Stimulated activated CD4-positive, alpha-beta T cell treated with anti-CD3 and anti-CD28 coated beads, TNF-alpha, amount 100 ng/mL, for 48 hours (primary cell): ENCODE measurements at regions not wholly inside any gene's neighbourhood (a gene's known extent, or its start where the extent isn't known, plus 50 kb on each side); places are given as distances from the start of the nearest gene placed in this dataset.
A peak's percentile ranks its signal among the peaks of the same experiment; 100 is the strongest.

Source experiments
- DNase-seq, 3 donors: peaks; one replicate each; pipeline ENCODE4 v3.0.0-alpha.2; 2020; ENCODE audit warnings: low read depth in 3 of 3

DNA sequence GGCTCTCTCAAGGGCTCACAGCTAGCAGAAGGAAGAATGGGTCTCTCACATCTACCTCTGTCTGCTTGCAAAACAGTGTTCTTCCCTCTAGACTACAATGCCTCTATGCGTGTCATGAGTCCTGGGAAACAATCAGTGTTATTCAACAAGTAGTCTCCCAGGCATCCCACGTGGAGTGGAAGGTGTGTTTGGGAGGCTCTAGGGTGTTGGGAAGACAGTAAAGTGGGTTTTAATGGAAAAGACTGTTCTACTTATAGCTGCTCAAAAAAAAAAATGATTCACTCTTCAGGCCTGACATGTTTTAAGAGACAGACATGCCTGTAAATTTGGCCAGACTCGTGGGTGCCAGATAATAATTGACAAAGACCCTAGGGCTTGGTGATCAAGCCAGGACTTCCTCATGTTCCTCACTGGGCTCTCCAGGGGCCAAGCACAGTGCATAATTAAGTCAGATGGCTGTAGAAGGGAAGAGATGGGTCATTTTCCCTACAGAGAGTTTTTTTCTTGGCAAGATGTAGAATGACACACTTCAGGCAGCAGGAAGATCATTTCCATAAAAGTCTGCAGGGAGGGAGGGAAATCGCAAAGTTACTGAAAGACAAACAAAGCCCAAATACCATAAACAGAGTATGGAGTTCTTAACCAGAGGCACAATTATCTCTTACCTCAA, 246.4 kb downstream of the ACTL7B start:
- no peak for DNase-seq

DNA sequence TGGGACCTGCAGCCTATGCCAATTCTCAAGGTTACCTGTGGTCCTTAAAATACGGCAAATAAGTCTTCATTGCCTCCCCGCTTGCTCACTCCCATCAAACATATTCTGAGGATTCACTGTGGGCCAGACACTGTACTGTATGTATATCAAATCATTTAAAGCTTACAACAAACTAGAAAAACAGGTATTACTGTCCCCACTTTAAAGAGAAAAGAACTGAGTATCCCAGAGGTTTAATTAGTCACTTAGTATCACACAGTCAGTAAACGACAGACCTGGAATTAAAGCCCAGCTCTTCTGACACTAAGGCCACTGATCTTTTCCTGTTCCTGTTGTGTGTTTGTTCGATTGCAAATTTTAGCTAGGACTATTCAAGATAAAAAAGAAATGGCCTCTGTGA, 248.2 kb downstream of the ACTL7B start:
- DNase-seq = no peak

DNA sequence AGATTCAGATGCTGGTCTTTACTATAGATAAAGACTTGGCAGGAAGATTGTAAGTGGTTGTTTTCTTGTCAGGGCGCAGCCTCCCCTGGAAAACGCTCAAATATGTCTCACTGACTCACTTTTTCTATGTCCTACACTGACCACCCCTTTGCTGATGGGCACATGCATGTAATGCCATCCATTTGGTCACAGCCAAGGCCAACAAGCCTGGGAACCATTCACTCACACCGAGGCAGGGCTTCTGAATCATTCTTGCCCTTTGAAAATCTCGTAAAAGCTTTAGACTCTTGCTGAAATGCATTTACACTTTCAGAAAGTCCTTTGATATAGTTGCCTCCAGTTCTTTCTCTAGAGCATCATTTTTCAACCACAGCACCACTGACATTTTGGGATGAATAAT, 249.4 kb downstream of the ACTL7B start:
- DNase-seq = no peak

DNA sequence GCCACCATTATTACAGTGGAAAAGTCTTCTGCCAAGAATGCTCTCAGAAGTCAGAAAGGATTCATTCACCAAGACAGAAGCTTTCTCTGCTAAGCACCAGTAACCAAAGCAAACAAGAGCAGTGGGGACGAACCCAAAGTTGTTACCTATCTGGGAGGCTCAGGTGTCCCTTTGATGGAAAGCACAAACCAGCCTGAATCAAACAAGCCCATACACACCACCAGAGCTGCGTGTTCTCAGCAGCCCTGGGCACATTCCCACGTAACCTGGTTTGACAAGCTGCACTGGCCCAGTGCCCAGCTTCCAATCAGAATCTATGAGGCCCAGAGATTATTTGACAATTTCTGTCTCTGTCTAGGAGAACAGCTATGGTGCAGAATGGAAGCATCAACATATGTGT, 252.6 kb downstream of the ACTL7B start:
- DNase-seq = no peak

DNA sequence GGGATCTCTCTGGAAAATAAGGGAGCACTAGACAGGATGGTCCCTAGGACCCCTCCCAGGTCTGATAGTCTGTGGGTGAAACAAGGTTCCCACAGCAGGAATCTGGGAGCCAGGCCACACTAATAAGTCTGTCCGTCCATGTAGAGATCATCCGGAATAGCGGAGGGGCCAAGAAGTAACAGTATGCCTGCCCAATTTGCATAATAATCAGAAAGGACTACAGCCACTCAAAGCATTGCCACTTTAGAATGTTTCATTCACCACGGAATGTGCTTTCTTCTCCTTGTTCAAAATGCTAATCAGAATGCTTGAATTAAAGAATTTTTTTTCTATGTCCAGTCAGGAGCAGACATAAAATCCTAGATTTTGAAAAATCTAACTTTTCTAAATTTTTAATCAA, 254.9 kb downstream of the ACTL7B start:
- DNase-seq = no peak

DNA sequence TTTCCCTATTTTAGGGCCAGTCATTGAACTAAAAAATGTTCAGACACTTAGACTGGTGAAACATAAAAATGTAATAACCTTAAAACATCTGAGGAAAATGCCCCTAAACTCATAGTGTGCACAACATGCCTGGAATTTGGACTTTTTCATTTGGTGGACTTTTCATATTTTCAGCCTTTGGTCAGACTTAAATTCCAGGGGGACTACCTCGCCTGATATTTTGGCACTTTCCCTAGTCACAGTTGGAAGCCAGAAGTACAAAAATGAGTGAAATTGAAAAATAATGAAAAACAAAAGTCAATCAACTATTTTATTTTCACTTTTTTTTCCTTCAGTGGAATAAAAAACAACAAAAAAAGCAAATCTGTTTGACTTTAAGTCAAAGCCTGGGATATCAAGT, 256.2 kb downstream of the ACTL7B start:
- DNase-seq = no peak

DNA sequence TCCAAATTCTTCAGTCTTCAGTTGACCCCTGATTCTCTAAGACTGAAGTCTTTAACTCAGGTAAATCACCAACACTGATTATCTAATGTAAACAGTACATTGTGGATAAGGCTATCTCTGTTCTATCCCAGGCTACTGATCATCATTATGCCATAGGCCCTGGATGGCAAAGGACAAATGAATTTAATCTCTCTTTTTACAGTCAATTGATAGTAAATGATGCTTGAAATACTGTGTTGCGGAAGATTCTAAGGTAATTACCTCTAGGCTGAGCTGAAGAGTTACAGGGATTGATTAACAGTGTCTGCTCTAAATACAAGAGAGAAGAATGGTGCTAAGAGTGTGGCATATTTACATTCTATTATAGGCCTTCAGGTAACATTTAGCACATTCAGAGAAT, 264.7 kb downstream of the ACTL7B start:
- no peak for DNase-seq

DNA sequence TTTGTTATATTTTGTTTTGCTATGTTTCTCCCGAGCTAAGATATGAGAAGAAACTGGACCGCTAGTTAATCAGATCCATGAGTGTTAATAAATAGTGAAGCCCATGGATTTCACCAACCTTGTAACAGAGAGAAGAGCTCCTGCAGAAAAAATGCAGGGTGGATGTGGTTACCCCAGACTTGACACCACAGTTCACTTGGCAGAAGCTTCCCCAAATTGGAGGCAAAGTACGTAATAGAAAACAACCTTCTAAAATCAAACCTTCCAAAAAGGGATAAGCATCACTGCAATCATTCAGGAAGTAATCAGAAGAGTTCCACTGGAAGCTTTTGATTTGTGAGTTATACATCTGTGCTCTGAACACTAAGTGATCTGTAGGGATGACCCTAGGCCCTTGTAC, 267.5 kb downstream of the ACTL7B start:
- DNase-seq = no peak

DNA sequence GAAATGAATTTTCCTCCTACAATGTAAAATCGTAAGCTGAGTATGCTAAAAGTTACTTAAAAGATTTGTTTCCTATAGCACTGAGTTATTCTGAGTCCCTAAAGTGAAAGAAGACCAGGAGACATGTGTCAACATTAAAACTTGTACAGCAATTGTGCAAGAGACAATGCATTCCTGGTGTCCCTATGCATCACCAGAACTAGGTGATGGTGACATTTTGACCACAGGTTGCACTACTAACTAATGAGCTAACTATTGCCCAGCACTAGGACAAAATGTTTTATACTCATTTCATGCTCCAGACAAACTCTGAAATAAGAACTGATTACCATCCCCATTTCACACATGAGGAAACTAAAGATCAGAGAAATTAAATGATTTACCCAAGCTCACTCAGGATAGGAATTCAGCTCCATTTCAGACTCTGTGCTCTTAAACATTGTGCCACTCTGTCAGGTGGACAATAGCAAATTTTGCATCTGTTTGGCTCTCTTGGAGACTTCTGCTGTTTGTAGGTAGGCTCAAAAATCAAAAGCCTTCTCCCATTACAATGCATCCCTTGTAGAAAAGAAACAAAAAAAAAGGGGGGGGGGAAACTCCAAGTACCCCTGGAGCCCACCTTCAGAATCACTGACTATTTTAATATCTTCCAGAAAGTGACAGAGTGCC, 269.2 kb downstream of the ACTL7B start:
- DNase-seq = no peak

DNA sequence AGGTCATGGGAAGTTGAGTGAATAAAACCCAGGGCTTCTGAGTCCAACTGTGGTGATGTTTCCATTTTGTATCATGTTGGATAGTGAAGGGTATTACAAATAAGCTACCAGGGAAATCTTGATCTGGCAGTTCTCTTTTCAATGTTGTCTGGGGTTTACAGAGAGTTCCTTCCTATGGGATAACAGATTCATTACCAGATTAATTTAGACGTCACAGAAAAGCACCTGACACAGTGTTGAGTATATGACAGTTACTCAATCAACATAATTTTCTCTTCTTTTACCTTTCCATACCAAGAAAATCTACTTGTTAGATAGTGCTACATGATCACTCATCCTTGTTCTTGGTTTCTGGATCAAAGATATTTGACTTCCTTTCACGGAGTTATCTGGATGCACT, 270.9 kb downstream of the ACTL7B start:
- DNase-seq = no peak

DNA sequence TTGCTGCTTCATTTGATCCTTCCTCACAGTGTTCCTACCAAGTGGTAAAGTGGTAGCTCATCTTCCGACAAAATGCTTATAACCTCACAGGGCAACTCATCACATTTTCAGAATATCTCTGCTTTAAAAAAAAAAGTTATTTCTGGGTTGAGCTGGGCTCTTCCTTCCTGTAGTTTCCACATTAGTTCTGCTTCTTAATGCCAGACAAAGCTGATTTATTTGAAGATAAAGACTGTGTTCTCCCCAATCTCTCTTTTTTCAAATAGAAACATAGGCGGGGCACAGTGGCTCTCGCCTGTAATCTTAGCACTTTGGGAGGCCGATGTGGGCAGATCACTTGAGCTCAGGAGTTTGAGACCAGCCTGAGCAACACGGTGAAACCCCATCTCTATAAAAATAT, 273.1 kb downstream of the ACTL7B start:
- no peak for DNase-seq

DNA sequence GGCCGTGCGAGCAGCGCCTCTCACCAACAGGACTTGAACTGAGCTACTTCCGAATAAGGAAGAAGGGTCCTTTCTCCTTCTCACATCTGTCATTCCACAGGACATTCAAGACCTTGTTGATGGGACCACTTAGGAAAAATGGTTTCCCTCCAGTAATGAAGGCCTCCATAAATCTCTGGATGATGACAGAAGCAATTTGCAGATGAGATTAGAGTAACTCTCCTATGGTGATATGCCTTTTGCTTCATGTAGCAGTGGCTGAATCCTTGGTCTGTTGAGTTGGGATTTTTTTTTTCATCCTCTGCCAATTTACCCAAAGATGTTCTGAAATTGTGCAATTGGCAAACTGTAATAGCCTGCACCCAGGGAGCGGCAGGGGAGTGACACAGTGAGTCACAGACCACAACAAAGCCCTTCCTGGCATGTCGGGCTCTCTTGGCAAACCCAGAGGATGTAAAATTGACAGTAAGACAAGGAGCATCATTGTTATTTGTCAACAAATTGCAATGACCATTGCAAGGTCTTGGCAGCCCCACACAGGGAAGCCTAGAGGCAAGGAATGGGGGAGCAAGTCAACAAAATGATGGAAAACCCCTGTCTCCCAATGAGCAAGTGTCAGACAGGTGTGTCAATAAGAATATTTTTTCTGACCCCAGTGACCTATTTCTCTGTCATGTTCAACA, 275.9 kb downstream of the ACTL7B start:
- DNase-seq = no peak

DNA sequence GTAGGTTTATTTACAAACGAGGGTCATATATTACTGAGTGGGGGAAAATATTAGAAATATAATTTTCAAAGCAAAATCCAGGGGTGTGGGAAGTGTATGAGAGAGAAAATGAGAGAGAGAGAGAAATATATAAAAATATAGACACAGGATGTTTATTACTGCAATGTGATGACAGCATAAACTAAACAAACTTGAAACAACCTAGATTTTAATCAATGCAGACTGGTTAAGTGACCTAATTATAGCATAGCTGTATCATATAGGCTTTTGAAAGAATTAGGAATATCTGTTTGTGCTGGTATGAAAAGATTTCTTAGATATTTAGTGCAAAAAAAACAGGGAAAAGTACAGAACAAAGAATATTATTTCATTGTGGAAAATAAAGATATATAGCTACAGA, 280.5 kb downstream of the ACTL7B start:
- no peak for DNase-seq

DNA sequence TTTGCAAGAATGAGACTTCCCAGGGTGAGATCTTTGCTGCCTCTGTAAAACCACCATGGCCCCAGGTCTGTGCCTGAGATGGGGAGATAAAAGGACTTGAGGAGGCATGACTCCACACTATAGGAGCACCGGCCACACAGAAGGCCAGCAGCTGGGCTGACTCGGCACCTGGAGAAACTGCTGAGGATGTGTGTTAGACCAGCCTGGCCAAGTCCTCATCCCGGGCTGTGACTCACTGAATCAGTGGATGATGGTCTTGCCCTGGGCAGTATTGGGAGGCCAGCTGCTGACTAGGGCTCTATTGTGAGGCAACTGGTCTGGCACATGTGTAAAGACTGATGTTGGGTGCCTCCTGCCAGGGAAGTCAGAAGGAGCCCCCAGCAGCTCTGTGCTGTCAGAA, 286.2 kb downstream of the ACTL7B start:
- DNase-seq = no peak

DNA sequence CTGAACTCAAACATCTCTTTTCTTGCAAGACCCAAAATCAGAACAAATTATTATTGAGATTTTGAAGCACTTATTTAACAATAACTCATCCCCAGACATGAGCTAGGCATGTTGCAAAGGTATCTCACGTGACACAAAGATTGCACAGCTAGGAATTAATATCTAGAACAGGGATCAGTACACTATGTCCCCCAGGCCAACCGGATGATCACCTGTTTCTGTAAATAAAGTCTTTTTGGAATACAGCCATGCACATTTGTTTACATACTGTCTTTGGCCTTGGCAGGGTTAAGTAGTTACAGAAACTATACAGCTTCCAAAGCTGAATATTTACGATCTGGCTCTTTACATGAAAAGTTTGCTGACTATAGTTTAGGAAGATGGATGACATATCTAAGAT, 287.7 kb downstream of the ACTL7B start:
- no peak for DNase-seq

DNA sequence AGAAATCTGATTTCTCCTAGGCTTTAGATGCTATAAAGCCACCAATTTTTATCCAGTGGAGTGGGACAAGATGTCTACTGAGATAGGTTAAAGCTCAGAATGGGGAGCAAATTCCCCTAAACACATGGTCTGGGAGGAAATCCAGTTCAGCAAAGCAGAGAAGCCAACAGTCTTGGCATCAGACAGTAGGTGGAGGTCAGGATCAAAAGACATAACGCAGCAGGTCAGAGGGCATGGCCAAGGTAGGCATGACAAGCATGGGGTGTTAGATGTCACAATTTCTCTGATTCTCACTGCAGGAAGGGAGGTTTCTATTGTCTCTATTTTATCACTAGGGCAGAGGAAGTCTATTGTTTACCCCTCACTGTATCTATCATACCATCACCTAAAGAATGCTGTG, 288.2 kb downstream of the ACTL7B start:
- DNase-seq = no peak

DNA sequence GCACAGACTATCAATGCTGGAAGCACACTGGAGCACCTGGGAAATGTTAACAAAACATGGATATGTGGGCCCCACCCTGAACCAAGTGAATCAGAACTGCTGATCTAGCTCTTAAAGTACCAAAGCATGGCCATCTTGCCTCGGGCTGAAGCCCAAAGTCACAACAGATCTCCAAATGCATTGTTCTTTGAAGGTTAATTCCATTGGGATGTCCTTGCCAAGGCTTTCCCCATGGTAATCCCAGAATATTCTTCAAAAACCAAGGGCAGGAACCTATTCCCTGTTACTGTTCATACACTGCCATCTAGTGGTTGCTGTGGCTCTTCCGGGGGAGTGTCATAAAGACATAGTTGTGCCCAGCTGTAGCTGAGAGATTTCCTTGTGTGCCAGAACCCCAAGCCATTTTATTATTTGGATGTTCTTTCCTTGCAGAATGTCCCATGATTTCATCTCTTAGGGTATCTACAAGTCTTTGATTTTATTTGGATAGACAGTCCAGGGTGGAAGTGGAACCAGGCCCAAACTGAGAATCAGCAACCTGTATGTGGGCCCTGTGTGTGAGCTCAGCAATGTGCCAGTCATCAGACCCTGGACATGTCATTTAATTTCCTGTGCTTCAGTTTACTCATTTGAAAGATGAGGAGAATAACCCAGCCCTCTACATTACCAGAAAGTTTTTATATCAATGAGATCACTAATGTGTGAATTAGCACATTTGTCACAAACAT, 290.0 kb downstream of the ACTL7B start:
- peak in 1 of 3 donors; percentile 2 for DNase-seq

DNA sequence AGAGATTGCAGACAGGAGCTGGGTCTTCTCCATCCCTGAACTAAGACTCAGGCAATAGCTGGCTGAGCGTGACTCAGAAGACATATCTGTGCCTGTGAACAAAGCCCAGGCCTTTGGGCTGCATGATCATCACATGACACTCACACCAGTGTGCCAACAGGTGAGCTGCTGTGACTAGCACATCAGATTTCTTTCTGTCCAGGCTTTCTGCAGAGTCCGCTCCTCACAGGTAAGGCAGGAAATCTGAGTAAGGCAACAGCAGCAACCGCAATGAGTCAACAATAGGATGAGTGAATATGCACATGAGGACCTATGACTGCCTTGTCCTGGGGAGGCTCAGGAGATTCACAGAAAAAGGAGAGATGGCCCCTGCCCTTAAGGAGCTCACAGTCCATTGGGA, 293.6 kb downstream of the ACTL7B start:
- DNase-seq = no peak

DNA sequence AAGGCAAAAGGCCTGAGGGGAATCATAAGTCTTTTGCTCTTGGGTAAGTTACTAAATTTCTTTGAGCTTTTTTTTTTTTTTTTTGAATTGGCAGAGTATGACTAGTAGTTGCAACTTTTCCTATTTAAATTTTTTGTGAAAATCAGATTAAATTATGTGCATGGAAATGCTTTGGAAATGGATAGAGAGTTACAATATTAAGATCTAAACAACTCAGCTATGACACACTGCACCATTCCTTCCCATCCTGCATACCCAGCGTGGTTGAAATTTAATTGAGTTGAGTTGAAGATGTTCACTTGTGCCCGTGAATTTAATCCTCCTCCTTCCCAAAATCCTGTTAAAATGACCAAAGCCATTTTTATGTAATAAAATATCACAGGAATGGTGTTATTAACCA, 296.4 kb downstream of the ACTL7B start:
- no peak for DNase-seq

DNA sequence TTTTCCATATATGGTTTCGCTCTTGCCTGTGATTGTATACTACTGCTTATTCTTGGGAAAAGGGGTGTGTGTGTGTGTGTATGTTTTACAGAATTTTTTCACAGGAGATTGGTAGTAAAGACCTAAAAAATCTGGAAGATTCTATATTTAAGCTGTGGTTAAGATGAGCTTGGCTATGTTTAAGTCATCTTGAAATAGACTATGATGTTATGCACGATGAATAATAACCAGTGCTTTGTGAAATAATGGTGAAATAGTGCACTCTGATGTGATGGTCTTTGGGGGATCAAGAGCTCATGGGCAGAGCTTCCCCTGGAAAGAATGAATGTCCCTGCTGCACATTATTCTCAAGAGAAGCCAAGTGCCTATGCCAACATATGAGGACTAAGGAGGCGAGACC, 301.0 kb downstream of the ACTL7B start:
- DNase-seq = no peak

DNA sequence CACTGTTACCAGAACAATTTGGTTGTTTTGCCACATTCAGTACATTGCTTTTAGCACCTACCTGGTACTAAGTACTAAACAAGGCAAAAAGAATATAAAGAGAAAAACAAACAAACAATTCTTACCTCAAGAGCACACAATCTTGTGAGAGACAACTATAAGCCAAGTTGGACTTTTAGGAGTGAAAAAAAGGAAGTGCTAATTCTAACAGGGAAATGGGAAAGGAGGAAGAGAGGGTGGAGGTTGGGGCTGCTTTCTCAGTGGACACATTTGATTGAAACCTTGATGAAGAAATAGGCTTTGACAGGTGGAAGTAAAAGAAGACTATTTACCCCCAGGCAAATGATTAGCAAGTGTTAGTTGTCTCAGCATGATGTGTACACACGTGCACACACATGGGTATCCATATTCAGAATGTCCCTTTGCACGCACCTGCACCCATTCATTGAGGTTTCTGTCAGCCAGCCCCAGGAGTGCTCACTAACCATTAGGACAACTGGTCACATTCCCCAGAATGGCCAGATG, 302.6 kb downstream of the ACTL7B start:
- DNase-seq = no peak

DNA sequence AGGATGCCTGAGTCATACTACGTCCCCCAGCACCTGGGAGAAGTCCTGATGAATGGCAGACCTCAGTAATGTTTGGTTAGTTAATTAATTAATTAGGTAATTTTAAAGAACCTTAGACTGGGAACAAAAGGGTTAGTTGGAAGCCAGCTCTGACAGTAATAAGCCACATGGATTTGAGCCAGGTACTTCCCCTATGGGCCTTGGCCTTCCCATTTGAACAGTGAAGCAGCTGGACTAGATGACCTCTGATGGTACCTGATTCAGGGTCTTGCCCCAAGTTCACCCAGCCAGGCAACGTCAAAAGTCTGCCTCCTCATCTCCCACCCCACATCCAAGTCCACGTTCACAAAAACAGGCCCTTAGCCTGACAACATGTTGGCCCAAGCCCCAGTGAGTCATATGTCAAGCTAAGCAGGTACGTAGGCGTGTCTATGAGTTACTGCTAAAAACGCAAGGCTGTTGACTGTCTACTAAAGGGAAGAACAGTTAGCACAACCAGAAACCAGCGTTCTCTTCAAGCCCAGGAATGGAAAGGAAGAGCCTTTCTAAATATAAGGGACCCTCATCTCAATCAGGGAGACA, 303.2 kb downstream of the ACTL7B start:
- DNase-seq = no peak
